ENCODE measurements at regions not wholly inside any gene's neighbourhood (a gene's known extent, or its start where the extent isn't known, plus 50 kb on each side); places are given as distances from the start of the nearest gene placed in this dataset.

GRCh38 chr20:51185277-51185676, 162.4 kb upstream of the KCNG1 start:
- 92% methylated on average over 3 of the region's 3 CpGs for WGBS
- intact Hi-C loops (cut with DNase I) = no loop called here
- TF ChIP-seq POLR2A (IDR thresholded peaks at IDR 0.05; ENCODE audit: low read depth) = no peak
- no peak for TF ChIP-seq CTCF (IDR thresholded peaks at IDR 0.05)
- no peak for TF ChIP-seq POLR2AphosphoS5 (IDR thresholded peaks at IDR 0.05)
- no peak for TF ChIP-seq EP300 (IDR thresholded peaks at IDR 0.05)

GRCh38 chr20:51184289-51184688, 161.4 kb upstream of the KCNG1 start:
- 61% methylated on average over 2 of the region's 2 CpGs for WGBS
- H3K9me3 ChIP-seq = no peaks in the 10 kb centered on the region

More at GRCh38 chr20:51185277-51185676, 162.4 kb upstream of the KCNG1 start:
- DNase-seq (ENCODE audit: extremely low spot score) = no peak
- H3K9me3 ChIP-seq = no peaks in the 10 kb centered on the region
- no peak overlapping the region for H3K27ac ChIP-seq (replicated peaks in 1 of 4)
- no peaks in the 10 kb centered on the region for H3K4me1 ChIP-seq
- no peak overlapping the region for H3K4me3 ChIP-seq
- no peaks in the 10 kb centered on the region for H3K36me3 ChIP-seq
- peaks cover 0 to 29% (median 0%) of the 10 kb centered on the region in 4 donors for H3K27me3 ChIP-seq

GRCh38 chr20:51183451-51183850, 160.5 kb upstream of the KCNG1 start:
- Histone ChIP-seq H3K4me1 (no peaks in the 10 kb centered on the region), H3K36me3 (no peaks in the 10 kb centered on the region), H3K9me3 (no peaks in the 10 kb centered on the region), H3K4me3 (no peak overlapping the region), H3K27me3 (peaks cover 0 to 17% (median 0%) of the 10 kb centered on the region in 4 donors), H3K27ac (replicated peaks in 1 of 4) (no peak overlapping the region)
- TF ChIP-seq POLR2AphosphoS5 (IDR thresholded peaks at IDR 0.05) (no peak), POLR2A (IDR thresholded peaks at IDR 0.05; ENCODE audit: low read depth) (no peak), EP300 (IDR thresholded peaks at IDR 0.05) (no peak), CTCF (IDR thresholded peaks at IDR 0.05) (no peak)
- WGBS = 100% methylated on average over 1 of the region's 1 CpG
- no peak for DNase-seq (ENCODE audit: extremely low spot score)
- intact Hi-C loops (cut with DNase I) = no loop called here

More at GRCh38 chr20:51184289-51184688, 161.4 kb upstream of the KCNG1 start:
- Histone ChIP-seq H3K4me1 (no peaks in the 10 kb centered on the region), H3K27ac (replicated peaks in 1 of 4) (no peak overlapping the region), H3K36me3 (no peaks in the 10 kb centered on the region), H3K27me3 (peaks cover 0 to 24% (median 0%) of the 10 kb centered on the region in 4 donors), H3K4me3 (no peak overlapping the region)
- no peak for DNase-seq (ENCODE audit: extremely low spot score)
- TF ChIP-seq POLR2A (IDR thresholded peaks at IDR 0.05; ENCODE audit: low read depth) (no peak), POLR2AphosphoS5 (IDR thresholded peaks at IDR 0.05) (no peak), CTCF (IDR thresholded peaks at IDR 0.05) (no peak), EP300 (IDR thresholded peaks at IDR 0.05) (no peak)
- intact Hi-C loops (cut with DNase I) = no loop called here

GRCh38 chr20:51182571-51182970, 159.7 kb upstream of the KCNG1 start:
- Histone ChIP-seq H3K4me1 (no peaks in the 10 kb centered on the region), H3K36me3 (no peaks in the 10 kb centered on the region), H3K27me3 (peaks cover 0 to 11% (median 0%) of the 10 kb centered on the region in 4 donors), H3K27ac (replicated peaks in 1 of 4) (no peak overlapping the region), H3K9me3 (no peaks in the 10 kb centered on the region), H3K4me3 (no peak overlapping the region)
- 83% methylated on average over 6 of the region's 6 CpGs for WGBS
- no peak for DNase-seq (ENCODE audit: extremely low spot score)
- intact Hi-C loops (cut with DNase I) = no loop called here
- no peak for TF ChIP-seq EP300 (IDR thresholded peaks at IDR 0.05)
- no peak for TF ChIP-seq CTCF (IDR thresholded peaks at IDR 0.05)
- TF ChIP-seq POLR2A (IDR thresholded peaks at IDR 0.05; ENCODE audit: low read depth) = no peak
- no peak for TF ChIP-seq POLR2AphosphoS5 (IDR thresholded peaks at IDR 0.05)

GRCh38 chr20:51178153-51178552, 155.2 kb upstream of the KCNG1 start:
- 84% methylated on average over 3 of the region's 3 CpGs for WGBS
- no peak for DNase-seq (ENCODE audit: extremely low spot score)
- no peak overlapping the region for H3K4me3 ChIP-seq
- TF ChIP-seq POLR2A (IDR thresholded peaks at IDR 0.05; ENCODE audit: low read depth) (no peak), POLR2AphosphoS5 (IDR thresholded peaks at IDR 0.05) (no peak), CTCF (IDR thresholded peaks at IDR 0.05) (no peak), EP300 (IDR thresholded peaks at IDR 0.05) (no peak)
- peaks cover 0 to 8% (median 0%) of the 10 kb centered on the region in 4 donors for H3K27me3 ChIP-seq
- no peak overlapping the region for H3K27ac ChIP-seq (replicated peaks in 1 of 4)
- intact Hi-C loops (cut with DNase I) = no loop called here
- H3K9me3 ChIP-seq = no peaks in the 10 kb centered on the region
- H3K4me1 ChIP-seq = no peaks in the 10 kb centered on the region
- no peaks in the 10 kb centered on the region for H3K36me3 ChIP-seq

All from esophagus muscularis mucosa (tissue), 4 donors.